CD8-positive, alpha-beta memory T cell (primary cell): ENCODE measurements at regions not wholly inside any gene's neighbourhood (a gene's known extent, or its start where the extent isn't known, plus 50 kb on each side); places are given as distances from the start of the nearest gene placed in this dataset.

Experiments used
- CTCF ChIA-PET: fragments of 350-600 bp; sonication (Branson Sonifier 250); formaldehyde crosslinking; loops from one replicate; lab custom pipeline; 2021; ENCODE audit warnings: antibody characterized with exemption; lab: Charles Lee
- POLR2A ChIA-PET: fragments of 350-600 bp; sonication (Branson Sonifier 250); formaldehyde crosslinking; loops from one replicate; lab custom pipeline; 2021; ENCODE audit warnings: antibody characterized with exemption; lab: Charles Lee
- DNase-seq, 5 donors: peaks; one replicate each; pipeline versions ENCODE4 v3.0.0 to v3.0.0-alpha.2; 2020 to 2022; ENCODE audit warnings: mixed read lengths in 1 of 5
- H3K27ac ChIP-seq: one replicate; pipeline ENCODE4 v1.7.0; 2013; ENCODE audit warnings: low read depth, mild to moderate bottlenecking, low read length, moderate library complexity
- H3K27me3 ChIP-seq: 2 replicates; pipeline ENCODE4 v1.7.0; 2013; ENCODE audit warnings: low read length, mild to moderate bottlenecking; ENCODE audit not compliant: insufficient read depth, poor library complexity, severe bottlenecking
- H3K36me3 ChIP-seq: 2 replicates; pipeline ENCODE4 v1.7.0; 2013; ENCODE audit warnings: mild to moderate bottlenecking, low read length, moderate library complexity; ENCODE audit not compliant: insufficient read depth
- H3K4me1 ChIP-seq: 2 replicates; pipeline ENCODE4 v1.7.0; 2013; ENCODE audit warnings: mild to moderate bottlenecking, low read length, moderate library complexity; ENCODE audit not compliant: insufficient read depth
- H3K4me3 ChIP-seq: 2 replicates; pipeline ENCODE4 v1.7.0; 2013; ENCODE audit warnings: mild to moderate bottlenecking, low read length
- H3K9me3 ChIP-seq: 2 replicates; pipeline ENCODE4 v1.7.0; 2013; ENCODE audit warnings: mild to moderate bottlenecking, low read length
- H3K27ac Mint-ChIP-seq, 8 donors: one replicate each; pipeline ENCODE4 v1.8.0; 2020 to 2021; ENCODE audit warnings: mixed read lengths in 8 of 8, mild to moderate bottlenecking in 6 of 8, inconsistent platforms in 3 of 8, moderate library complexity in 3 of 8
- H3K27me3 Mint-ChIP-seq, 2 donors: one replicate each; pipeline ENCODE4 v1.8.0; 2020 to 2021; ENCODE audit warnings: mixed read lengths in 2 of 2, mild to moderate bottlenecking in 1 of 2, moderate library complexity in 1 of 2
- H3K36me3 Mint-ChIP-seq, 3 donors: one replicate each; pipeline ENCODE4 v1.8.0; 2020 to 2021; ENCODE audit warnings: mixed read lengths in 3 of 3, inconsistent platforms in 1 of 3, mild to moderate bottlenecking in 1 of 3
- H3K4me1 Mint-ChIP-seq, 3 donors: one replicate each; pipeline ENCODE4 v1.8.0; 2020 to 2021; ENCODE audit warnings: mixed read lengths in 3 of 3, inconsistent platforms in 1 of 3, mild to moderate bottlenecking in 1 of 3
- H3K4me3 Mint-ChIP-seq, 7 donors: one replicate each; pipeline ENCODE4 v1.8.0; 2020 to 2021; ENCODE audit warnings: mixed read lengths in 7 of 7, mild to moderate bottlenecking in 6 of 7, moderate library complexity in 4 of 7, inconsistent platforms in 2 of 7
- H3K9me3 Mint-ChIP-seq, 5 donors: one replicate each; pipeline ENCODE4 v1.8.0; 2020 to 2022; ENCODE audit warnings: mixed read lengths in 5 of 5, mild to moderate bottlenecking in 3 of 5, moderate library complexity in 2 of 5, inconsistent platforms in 1 of 5

GRCh38 chr2:106609780-106610179 is 122.6 kb downstream of the CD8B2 start:
- Mint-ChIP-seq H3K4me1 (no peaks in the 10 kb centered on the region), H3K36me3 (no peaks in the 10 kb centered on the region), H3K27me3 (peaks cover 6 to 22% of the 10 kb centered on the region in 2 donors), H3K4me3 (no peak overlapping the region), H3K27ac (no peak overlapping the region), H3K9me3 (peaks cover 0 to 4% (median 0%) of the 10 kb centered on the region in 5 donors)
- POLR2A ChIA-PET, result no interaction called here
- Histone ChIP-seq H3K4me3 (no peak overlapping the region), H3K27me3 (no peaks in the 10 kb centered on the region), H3K36me3 (no peaks in the 10 kb centered on the region), H3K9me3 (no peaks in the 10 kb centered on the region), H3K4me1 (no peaks in the 10 kb centered on the region), H3K27ac (no peak overlapping the region)
- CTCF ChIA-PET, result no interaction called here
- DNase-seq, result no peak

GRCh38 chr2:106614511-106615291 is 127.5 kb downstream of the CD8B2 start:
- no peak overlapping the region for H3K27ac ChIP-seq
- Mint-ChIP-seq H3K9me3 (peaks cover 0 to 4% (median 0%) of the 10 kb centered on the region in 5 donors), H3K36me3 (no peaks in the 10 kb centered on the region), H3K4me1 (no peaks in the 10 kb centered on the region), H3K27me3 (peaks cover 9 to 21% of the 10 kb centered on the region in 2 donors), H3K27ac (no peak overlapping the region), H3K4me3 (no peak overlapping the region)
- ChIA-PET POLR2A (no interaction called here), CTCF (no interaction called here)
- no peak for DNase-seq
- H3K36me3 ChIP-seq, result no peaks in the 10 kb centered on the region
- H3K9me3 ChIP-seq, result no peaks in the 10 kb centered on the region
- no peaks in the 10 kb centered on the region for H3K4me1 ChIP-seq
- H3K27me3 ChIP-seq, result no peaks in the 10 kb centered on the region
- H3K4me3 ChIP-seq, result no peak overlapping the region

GRCh38 chr2:106618614-106619013 is 131.4 kb downstream of the CD8B2 start:
- CTCF ChIA-PET, result no interaction called here
- no peaks in the 10 kb centered on the region for H3K36me3 Mint-ChIP-seq
- no peaks in the 10 kb centered on the region for H3K9me3 Mint-ChIP-seq

GRCh38 chr2:106623456-106623855 is 136.3 kb downstream of the CD8B2 start:
- no peak overlapping the region for H3K27ac Mint-ChIP-seq
- H3K4me3 Mint-ChIP-seq, result no peak overlapping the region
- H3K36me3 Mint-ChIP-seq, result peaks cover 0 to 4% (median 0%) of the 10 kb centered on the region in 3 donors
- DNase-seq, result no peak
- no peaks in the 10 kb centered on the region for H3K27me3 ChIP-seq
- no peak overlapping the region for H3K4me3 ChIP-seq
- no peaks in the 10 kb centered on the region for H3K4me1 ChIP-seq
- H3K27ac ChIP-seq, result no peak overlapping the region
- H3K9me3 Mint-ChIP-seq, result peaks cover 4 to 8% (median 6%) of the 10 kb centered on the region in 5 donors
- H3K36me3 ChIP-seq, result no peaks in the 10 kb centered on the region
- ChIA-PET CTCF (no interaction called here), POLR2A (no interaction called here)
- H3K9me3 ChIP-seq, result no peaks in the 10 kb centered on the region
- peaks cover 10 to 32% of the 10 kb centered on the region in 2 donors for H3K27me3 Mint-ChIP-seq
- H3K4me1 Mint-ChIP-seq, result no peaks in the 10 kb centered on the region

More at GRCh38 chr2:106618614-106619013, 131.4 kb downstream of the CD8B2 start:
- DNase-seq, result no peak
- Mint-ChIP-seq H3K27me3 (peaks cover 3 to 21% of the 10 kb centered on the region in 2 donors), H3K4me3 (no peak overlapping the region), H3K4me1 (no peaks in the 10 kb centered on the region), H3K27ac (no peak overlapping the region)
- Histone ChIP-seq H3K27me3 (no peaks in the 10 kb centered on the region), H3K36me3 (no peaks in the 10 kb centered on the region), H3K27ac (no peak overlapping the region), H3K4me3 (no peak overlapping the region), H3K4me1 (no peaks in the 10 kb centered on the region), H3K9me3 (no peaks in the 10 kb centered on the region)
- POLR2A ChIA-PET, result no interaction called here

- no peak for DNase-seq
- POLR2A ChIA-PET, result no interaction called here
Measured at GRCh38 chr2:106624787-106625380, 137.7 kb downstream of the CD8B2 start.

GRCh38 chr2:106628377-106628776 is 141.2 kb downstream of the CD8B2 start:
- POLR2A ChIA-PET, result no interaction called here
- no peak overlapping the region for H3K4me3 Mint-ChIP-seq
- no peaks in the 10 kb centered on the region for H3K4me1 ChIP-seq

More at GRCh38 chr2:106624787-106625380, 137.7 kb downstream of the CD8B2 start:
- H3K27ac ChIP-seq, result no peak overlapping the region
- no peaks in the 10 kb centered on the region for H3K4me1 ChIP-seq
- H3K36me3 ChIP-seq, result no peaks in the 10 kb centered on the region
- H3K36me3 Mint-ChIP-seq, result peaks cover 0 to 4% (median 0%) of the 10 kb centered on the region in 3 donors
- H3K4me1 Mint-ChIP-seq, result no peaks in the 10 kb centered on the region
- CTCF ChIA-PET, result no interaction called here
- H3K4me3 ChIP-seq, result no peak overlapping the region
- no peak overlapping the region for H3K4me3 Mint-ChIP-seq
- H3K27ac Mint-ChIP-seq, result no peak overlapping the region
- H3K9me3 Mint-ChIP-seq, result peaks cover 4 to 13% (median 9%) of the 10 kb centered on the region in 5 donors
- H3K27me3 ChIP-seq, result no peaks in the 10 kb centered on the region
- H3K27me3 Mint-ChIP-seq, result peaks cover 8 to 32% of the 10 kb centered on the region in 2 donors
- H3K9me3 ChIP-seq, result no peaks in the 10 kb centered on the region

GRCh38 chr2:106629981-106630380 is 142.8 kb downstream of the CD8B2 start:
- no peak for DNase-seq
- Histone ChIP-seq H3K4me1 (no peaks in the 10 kb centered on the region), H3K9me3 (no peaks in the 10 kb centered on the region), H3K4me3 (no peak overlapping the region), H3K27me3 (no peaks in the 10 kb centered on the region), H3K36me3 (no peaks in the 10 kb centered on the region), H3K27ac (no peak overlapping the region)
- Mint-ChIP-seq H3K4me1 (no peaks in the 10 kb centered on the region), H3K9me3 (peaks cover 4 to 16% (median 13%) of the 10 kb centered on the region in 5 donors), H3K4me3 (no peak overlapping the region), H3K36me3 (peaks cover 0 to 4% (median 0%) of the 10 kb centered on the region in 3 donors), H3K27me3 (peaks cover 10 to 34% of the 10 kb centered on the region in 2 donors), H3K27ac (no peak overlapping the region)
- POLR2A ChIA-PET, result no interaction called here
- CTCF ChIA-PET, result no interaction called here

More at GRCh38 chr2:106628377-106628776, 141.2 kb downstream of the CD8B2 start:
- no peak overlapping the region for H3K27ac ChIP-seq
- Mint-ChIP-seq H3K27ac (no peak overlapping the region), H3K9me3 (peaks cover 4 to 16% (median 13%) of the 10 kb centered on the region in 5 donors), H3K36me3 (peaks cover 0 to 4% (median 0%) of the 10 kb centered on the region in 3 donors), H3K4me1 (no peaks in the 10 kb centered on the region), H3K27me3 (peaks cover 12 to 27% of the 10 kb centered on the region in 2 donors)
- no peak for DNase-seq
- CTCF ChIA-PET, result no interaction called here
- no peaks in the 10 kb centered on the region for H3K27me3 ChIP-seq
- H3K4me3 ChIP-seq, result no peak overlapping the region
- no peaks in the 10 kb centered on the region for H3K9me3 ChIP-seq
- H3K36me3 ChIP-seq, result no peaks in the 10 kb centered on the region

- POLR2A ChIA-PET, result no interaction called here
- H3K27ac Mint-ChIP-seq, result no peak overlapping the region
- Histone ChIP-seq H3K4me3 (no peak overlapping the region), H3K36me3 (no peaks in the 10 kb centered on the region), H3K27ac (no peak overlapping the region), H3K4me1 (no peaks in the 10 kb centered on the region), H3K9me3 (no peaks in the 10 kb centered on the region), H3K27me3 (no peaks in the 10 kb centered on the region)
- CTCF ChIA-PET, result no interaction called here
- H3K36me3 Mint-ChIP-seq, result peaks cover 0 to 4% (median 0%) of the 10 kb centered on the region in 3 donors
- no peak for DNase-seq
- H3K27me3 Mint-ChIP-seq, result peaks cover 10 to 36% of the 10 kb centered on the region in 2 donors
- no peak overlapping the region for H3K4me3 Mint-ChIP-seq
- peaks cover 4 to 16% (median 13%) of the 10 kb centered on the region in 5 donors for H3K9me3 Mint-ChIP-seq
- H3K4me1 Mint-ChIP-seq, result no peaks in the 10 kb centered on the region
Measured at GRCh38 chr2:106631281-106631680, 144.1 kb downstream of the CD8B2 start.
